ENCODE measurements at regions not wholly inside any gene's neighbourhood (a gene's known extent, or its start where the extent isn't known, plus 50 kb on each side); places are given as distances from the start of the nearest gene placed in this dataset.

DNA sequence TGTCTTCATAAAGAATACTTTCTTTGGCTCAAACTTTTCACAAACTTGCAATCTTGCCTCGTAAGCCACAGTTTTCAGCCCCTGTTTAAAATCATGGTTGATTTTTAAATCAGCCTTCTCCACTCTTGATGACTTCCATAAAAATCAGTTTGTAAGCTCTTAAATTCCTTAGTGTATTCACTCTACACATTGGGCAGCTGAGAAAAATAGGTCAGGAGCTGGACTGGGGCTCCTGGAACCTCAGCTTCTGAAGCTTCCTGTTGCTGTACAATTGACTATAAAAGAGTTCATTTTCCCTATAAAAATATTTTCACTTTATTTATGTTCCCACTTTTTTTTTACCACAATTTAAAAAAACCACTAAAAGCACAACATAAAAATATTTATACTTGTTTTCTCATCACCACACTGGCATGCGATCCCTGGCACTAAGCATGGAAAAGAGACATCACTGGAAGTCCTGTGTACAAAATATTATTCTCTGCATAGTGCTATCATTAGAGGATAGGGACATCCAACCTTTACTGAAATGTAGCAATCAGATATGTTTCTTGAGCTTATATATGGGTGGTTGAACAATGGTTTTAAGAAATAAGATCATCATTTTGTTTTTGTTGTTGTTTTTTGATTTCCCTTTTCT, 345.7 kb downstream of the FBXO8 start:
- POLR2A ChIA-PET = no interaction called here

DNA sequence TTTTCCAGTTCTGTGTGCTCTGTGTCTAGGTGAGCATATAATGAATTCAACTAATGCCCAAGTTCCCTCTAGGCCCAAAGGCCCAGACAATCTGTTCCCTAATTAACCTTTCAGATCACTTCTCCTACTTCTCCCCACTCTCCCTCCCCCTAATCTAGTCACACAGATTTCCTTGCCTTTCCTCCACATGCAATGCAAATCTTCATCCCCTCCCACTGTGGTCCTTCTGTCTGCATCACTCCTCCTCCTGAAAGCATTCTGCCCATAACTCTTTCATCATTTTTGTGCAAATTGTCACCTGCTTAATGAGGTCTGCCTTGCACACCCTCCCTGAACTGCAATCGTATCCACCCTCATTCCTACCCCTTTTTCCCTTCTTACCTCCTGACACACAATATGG, 346.6 kb downstream of the FBXO8 start:
- DNase-seq (ENCODE audit: extremely low spot score) = no peak
- POLR2A ChIA-PET = no interaction called here
- CTCF ChIA-PET = no interaction called here

More for the DNA sequence above, 345.7 kb downstream of the FBXO8 start:
- TF ChIP-seq TARDBP (IDR thresholded peaks at IDR 0.05) (no peak), FOXA1 (IDR thresholded peaks at IDR 0.05) (no peak), CTBP1 (IDR thresholded peaks at IDR 0.05; ENCODE audit: borderline replicate concordance) (no peak), ZNF384 (IDR thresholded peaks at IDR 0.05) (no peak), FOXM1 (IDR thresholded peaks at IDR 0.05; ENCODE audit: borderline replicate concordance) (no peak), HDGF (IDR thresholded peaks at IDR 0.05; ENCODE audit: borderline replicate concordance) (no peak), FOXK2 (IDR thresholded peaks at IDR 0.05) (no peak), ARNT (IDR thresholded peaks at IDR 0.05) (no peak), SUZ12 (IDR thresholded peaks at IDR 0.05) (no peak), BHLHE40 (IDR thresholded peaks at IDR 0.05; ENCODE audit: borderline replicate concordance) (no peak), SP1 (IDR thresholded peaks at IDR 0.05) (no peak), ELF4 (IDR thresholded peaks at IDR 0.05) (no peak), LEF1 (IDR thresholded peaks at IDR 0.05; ENCODE audit: borderline replicate concordance) (no peak), L3MBTL2 (conservative IDR thresholded peaks at IDR 0.05) (no peak), NFRKB (IDR thresholded peaks at IDR 0.05) (no peak)
- TF ChIP-seq, protein P1, sequence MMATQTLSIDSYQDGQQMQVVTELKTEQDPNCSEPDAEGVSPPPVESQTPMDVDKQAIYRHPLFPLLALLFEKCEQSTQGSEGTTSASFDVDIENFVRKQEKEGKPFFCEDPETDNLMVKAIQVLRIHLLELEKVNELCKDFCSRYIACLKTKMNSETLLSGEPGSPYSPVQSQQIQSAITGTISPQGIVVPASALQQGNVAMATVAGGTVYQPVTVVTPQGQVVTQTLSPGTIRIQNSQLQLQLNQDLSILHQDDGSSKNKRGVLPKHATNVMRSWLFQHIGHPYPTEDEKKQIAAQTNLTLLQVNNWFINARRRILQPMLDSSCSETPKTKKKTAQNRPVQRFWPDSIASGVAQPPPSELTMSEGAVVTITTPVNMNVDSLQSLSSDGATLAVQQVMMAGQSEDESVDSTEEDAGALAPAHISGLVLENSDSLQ (IDR thresholded peaks at IDR 0.05) = no peak
- DNase-seq (ENCODE audit: extremely low spot score) = no peak
- CTCF ChIA-PET = interaction anchor here (0.9 kb wide), 1 partner anchor 53 kb away, joined by 3 read pairs; no protein-coding TSS in a partner anchor

DNA sequence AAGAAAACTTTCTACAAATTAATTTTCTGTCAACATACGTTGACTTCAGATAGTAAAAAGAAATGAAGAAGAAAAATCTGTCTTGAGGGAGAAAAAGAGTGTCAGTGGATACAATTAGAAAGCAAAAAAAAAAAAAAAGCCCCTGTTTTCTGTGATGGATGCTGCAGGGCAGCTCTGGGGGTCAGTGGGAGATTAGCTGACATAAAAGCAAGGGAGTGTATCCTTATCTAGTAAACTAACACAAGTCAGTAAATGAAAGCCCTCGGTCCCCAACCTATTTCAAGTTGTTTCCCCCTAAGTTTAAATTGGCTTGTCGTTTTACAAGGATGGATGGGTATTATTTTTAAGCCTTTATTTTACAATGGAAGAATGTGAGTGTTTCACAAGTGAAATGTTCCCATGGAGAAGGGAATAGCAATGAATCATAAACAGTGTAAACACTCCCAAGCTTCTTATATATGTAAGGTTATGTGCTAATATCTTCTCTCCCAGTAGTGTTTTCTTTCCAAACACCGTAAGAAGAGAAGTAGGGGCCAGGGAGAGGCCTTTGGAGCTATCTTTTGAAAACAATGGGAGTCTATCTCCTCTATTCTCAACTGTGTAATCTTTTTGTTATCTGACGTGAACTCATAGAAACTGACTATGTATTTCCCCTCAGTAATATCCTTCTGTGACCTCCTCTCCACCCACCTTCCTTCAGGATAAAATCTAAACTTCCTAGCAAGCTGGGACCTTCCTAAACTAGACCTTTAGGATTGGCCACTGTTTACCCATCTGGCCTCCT, 347.7 kb downstream of the FBXO8 start:
- DNase-seq (ENCODE audit: extremely low spot score) = no peak
- POLR2A ChIA-PET = interaction anchor here (1.4 kb wide), 1 partner anchor 10 kb away, joined by 4 read pairs; no protein-coding TSS in a partner anchor
- TF ChIP-seq ZNF384 (IDR thresholded peaks at IDR 0.05) (peak; percentile 50; the same call in 1 of the 2 replicates), SUZ12 (IDR thresholded peaks at IDR 0.05) (no peak)
- CTCF ChIA-PET = interaction anchor here (1.3 kb wide), 1 partner anchor 54 kb away, joined by 4 read pairs; no protein-coding TSS in a partner anchor

More for the DNA sequence above, 346.6 kb downstream of the FBXO8 start:
- TF ChIP-seq, protein P1 (IDR thresholded peaks at IDR 0.05) = no peak
- TF ChIP-seq ZNF384 (IDR thresholded peaks at IDR 0.05) (no peak), ELF4 (IDR thresholded peaks at IDR 0.05) (no peak), FOXA1 (IDR thresholded peaks at IDR 0.05) (no peak), FOXM1 (IDR thresholded peaks at IDR 0.05; ENCODE audit: borderline replicate concordance) (no peak), NFRKB (IDR thresholded peaks at IDR 0.05) (no peak), L3MBTL2 (conservative IDR thresholded peaks at IDR 0.05) (no peak), LEF1 (IDR thresholded peaks at IDR 0.05; ENCODE audit: borderline replicate concordance) (no peak), BHLHE40 (IDR thresholded peaks at IDR 0.05; ENCODE audit: borderline replicate concordance) (no peak), SUZ12 (IDR thresholded peaks at IDR 0.05) (no peak), HDGF (IDR thresholded peaks at IDR 0.05; ENCODE audit: borderline replicate concordance) (no peak), TARDBP (IDR thresholded peaks at IDR 0.05) (no peak), CTBP1 (IDR thresholded peaks at IDR 0.05; ENCODE audit: borderline replicate concordance) (no peak), FOXK2 (IDR thresholded peaks at IDR 0.05) (no peak), SP1 (IDR thresholded peaks at IDR 0.05) (no peak), ARNT (IDR thresholded peaks at IDR 0.05) (no peak)

DNA sequence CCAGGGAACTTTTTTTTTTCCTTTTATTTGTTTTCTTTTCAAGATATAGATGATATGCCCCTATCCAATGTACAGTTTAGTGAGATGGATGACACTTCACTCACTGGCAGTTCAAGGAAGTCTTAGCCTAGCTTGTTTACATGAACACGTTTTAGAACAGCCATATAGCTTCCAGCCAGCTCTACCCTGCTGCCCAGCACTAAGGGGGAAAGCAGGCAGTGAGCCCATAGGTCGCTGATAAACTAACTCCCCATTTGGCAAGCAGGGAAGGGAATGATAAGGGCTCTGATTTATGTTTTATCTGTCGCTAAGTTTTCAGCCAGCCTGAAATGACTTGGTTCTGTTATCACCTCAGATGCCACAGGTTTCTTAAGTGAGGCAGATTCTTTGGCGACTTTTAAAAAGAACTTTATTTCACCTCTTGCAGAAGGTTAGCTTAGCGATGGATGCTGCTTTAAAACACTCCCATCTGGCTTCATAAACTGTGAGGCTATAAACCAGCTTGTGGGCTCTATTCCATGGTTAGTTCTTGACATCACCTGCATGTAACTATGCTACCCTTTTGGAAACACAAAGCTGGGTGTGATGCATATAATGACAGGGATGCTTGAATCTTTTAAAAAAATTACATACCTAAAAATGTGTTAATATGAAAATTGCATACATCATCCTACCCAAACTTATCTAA, 348.4 kb downstream of the FBXO8 start:
- POLR2A ChIA-PET = interaction anchor here (1.4 kb wide), 1 partner anchor 11 kb away, joined by 4 read pairs; no protein-coding TSS in a partner anchor
- CTCF ChIA-PET = interaction anchor here (1.3 kb wide), 1 partner anchor 55 kb away, joined by 4 read pairs; no protein-coding TSS in a partner anchor
- DNase-seq (ENCODE audit: extremely low spot score) = peak; percentile 55
- TF ChIP-seq ELF4 (IDR thresholded peaks at IDR 0.05) (no peak), ZNF384 (IDR thresholded peaks at IDR 0.05) (peak; percentile 90)
- TF ChIP-seq, protein P1 (IDR thresholded peaks at IDR 0.05) = peak; percentile 86

DNA sequence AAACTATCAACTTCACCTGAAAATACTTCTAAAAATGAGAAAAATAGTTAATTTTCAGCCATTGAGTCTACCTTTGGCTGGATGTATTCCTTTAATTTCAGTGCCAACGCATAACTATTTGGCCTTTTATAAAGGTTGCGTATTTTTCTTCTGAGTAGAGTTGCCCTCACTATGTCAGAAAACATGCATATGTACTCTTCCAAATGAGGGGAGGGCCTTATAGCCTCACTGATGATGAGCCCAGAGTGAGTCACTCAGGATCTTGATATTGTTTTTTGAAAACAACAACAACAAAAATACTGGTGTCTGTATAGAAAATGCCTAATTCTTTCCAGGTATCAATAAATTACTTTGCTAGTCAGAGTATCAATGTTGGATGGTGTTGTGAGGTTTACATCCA, 349.3 kb downstream of the FBXO8 start:
- TF ChIP-seq HDGF (IDR thresholded peaks at IDR 0.05; ENCODE audit: borderline replicate concordance) = no peak
- no peak for DNase-seq (ENCODE audit: extremely low spot score)
- ChIA-PET POLR2A (no interaction called here), CTCF (interaction anchor here (1.3 kb wide), 1 partner anchor 56 kb away, joined by 4 read pairs; no protein-coding TSS in a partner anchor)

DNA sequence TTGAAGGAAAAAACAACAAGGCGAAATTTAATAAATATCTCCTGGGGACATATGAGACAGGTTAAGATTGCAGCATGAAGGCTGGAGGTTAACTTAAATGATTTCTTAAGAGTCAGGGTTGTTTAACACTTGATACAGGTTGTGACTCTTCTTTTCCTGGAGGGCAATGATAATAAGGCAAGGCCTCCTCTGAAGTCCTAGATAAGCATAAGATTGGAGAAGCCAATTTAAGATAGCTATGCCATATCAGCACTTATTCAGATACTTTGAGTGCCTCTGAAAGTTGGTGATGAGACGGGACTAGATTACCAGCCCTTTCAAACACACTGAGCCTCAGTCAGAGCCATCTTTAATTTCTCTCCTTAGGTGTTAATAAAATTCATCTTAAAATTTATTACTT, 350.8 kb downstream of the FBXO8 start:
- TF ChIP-seq BHLHE40 (IDR thresholded peaks at IDR 0.05; ENCODE audit: borderline replicate concordance) = no peak
- no peak for TF ChIP-seq ELF4 (IDR thresholded peaks at IDR 0.05)
- no peak for TF ChIP-seq FOXK2 (IDR thresholded peaks at IDR 0.05)
- no peak for TF ChIP-seq SUZ12 (IDR thresholded peaks at IDR 0.05)
- TF ChIP-seq LEF1 (IDR thresholded peaks at IDR 0.05; ENCODE audit: borderline replicate concordance) = no peak
- no peak for TF ChIP-seq FOXA1 (IDR thresholded peaks at IDR 0.05)
- no peak for TF ChIP-seq CTBP1 (IDR thresholded peaks at IDR 0.05; ENCODE audit: borderline replicate concordance)
- TF ChIP-seq, protein P1 (IDR thresholded peaks at IDR 0.05) = no peak
- no peak for TF ChIP-seq NFRKB (IDR thresholded peaks at IDR 0.05)
- TF ChIP-seq HDGF (IDR thresholded peaks at IDR 0.05; ENCODE audit: borderline replicate concordance) = no peak
- ChIA-PET POLR2A (no interaction called here), CTCF (interaction anchor here (2.0 kb wide), 1 partner anchor 57 kb away, joined by 4 read pairs; no protein-coding TSS in a partner anchor)
- DNase-seq (ENCODE audit: extremely low spot score) = no peak

Data from HEK293T (cell line).